ENCODE measurements at regions not wholly inside any gene's neighbourhood (a gene's known extent, or its start where the extent isn't known, plus 50 kb on each side); places are given as distances from the start of the nearest gene placed in this dataset.

DNA sequence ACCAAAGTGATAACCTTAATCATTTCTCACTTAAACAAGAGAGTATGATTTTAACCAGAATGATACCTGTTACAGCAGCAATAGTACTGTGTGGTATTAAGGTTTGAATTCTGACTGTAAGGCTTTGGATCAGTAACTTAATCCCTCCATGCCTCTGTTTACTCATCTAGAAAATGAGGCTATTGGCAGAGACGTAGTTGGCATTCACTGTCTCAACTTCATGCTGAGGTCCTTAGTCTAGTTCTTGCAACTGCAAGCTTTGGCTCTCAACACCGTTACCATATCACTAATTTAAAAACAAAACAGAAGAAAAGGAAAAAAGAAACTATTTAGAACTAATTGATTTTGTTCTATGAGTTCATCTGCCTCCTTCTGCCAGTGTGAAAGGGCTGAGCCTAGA lies 875.4 kb downstream of the MCTP2 start:
- TF ChIP-seq CTCF (conservative IDR thresholded peaks at IDR 0.05 in 1 of 2, IDR thresholded peaks at IDR 0.05 in 1 of 2; ENCODE audit: extremely low read depth in 1 of 2, insufficient read depth in 1 of 2, low read depth in 1 of 2, low read length in 2 of 2) (no peak), EZH2 (IDR thresholded peaks at IDR 0.05; ENCODE audit: borderline replicate concordance, low read length) (no peak)
